Inflammatory macrophage (primary cell): ENCODE measurements at regions not wholly inside any gene's neighbourhood (a gene's known extent, or its start where the extent isn't known, plus 50 kb on each side); places are given as distances from the start of the nearest gene placed in this dataset.
"Not testable (repeated sequence)": the region's sequence is repeated elsewhere in the genome, so short reads cannot be mapped to it uniquely, and the experiment has no call there.

ENCODE experiments used
- DNase-seq, 2 donors: peaks; one replicate each; pipeline ENCODE4 v3.0.0-alpha.2; 2020 to 2022

DNA sequence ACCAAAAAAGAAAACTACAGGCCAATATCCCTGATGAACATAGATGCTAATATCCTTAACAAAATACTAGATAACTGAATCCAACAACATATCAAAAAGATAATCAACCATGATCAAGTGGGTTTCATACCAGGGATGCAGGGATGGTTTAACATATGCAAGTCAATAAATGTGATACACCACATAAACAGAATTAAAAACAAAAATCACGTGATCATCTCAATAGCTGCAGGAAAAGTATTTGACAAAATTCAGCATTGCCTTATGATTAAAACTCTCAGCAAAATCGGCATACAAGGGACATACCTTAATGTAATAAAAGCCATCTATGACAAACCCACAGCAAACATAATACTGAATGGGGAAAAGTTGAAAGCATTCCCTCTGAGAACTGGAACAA, 199.9 kb downstream of the TXNL1 start:
- not testable (repeated sequence) for DNase-seq

DNA sequence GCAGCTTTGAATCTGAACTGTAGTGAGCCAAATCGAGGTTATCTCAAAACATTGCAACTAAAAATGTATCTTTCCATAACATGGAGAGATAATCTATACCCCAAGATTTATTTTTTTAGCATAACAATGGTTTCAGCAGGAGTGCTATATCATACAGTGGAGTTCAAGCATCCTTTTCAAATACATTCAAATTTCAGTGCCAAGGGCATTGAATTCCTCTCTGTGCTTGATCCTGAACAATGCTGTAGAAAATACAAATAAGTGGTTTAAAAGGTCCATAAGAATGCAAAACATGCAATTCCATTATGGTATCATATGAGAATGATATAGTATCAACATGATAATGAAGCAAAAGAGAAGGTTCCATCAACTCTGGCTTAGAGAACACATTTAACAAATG, 201.7 kb downstream of the TXNL1 start:
- DNase-seq: no peak

DNA sequence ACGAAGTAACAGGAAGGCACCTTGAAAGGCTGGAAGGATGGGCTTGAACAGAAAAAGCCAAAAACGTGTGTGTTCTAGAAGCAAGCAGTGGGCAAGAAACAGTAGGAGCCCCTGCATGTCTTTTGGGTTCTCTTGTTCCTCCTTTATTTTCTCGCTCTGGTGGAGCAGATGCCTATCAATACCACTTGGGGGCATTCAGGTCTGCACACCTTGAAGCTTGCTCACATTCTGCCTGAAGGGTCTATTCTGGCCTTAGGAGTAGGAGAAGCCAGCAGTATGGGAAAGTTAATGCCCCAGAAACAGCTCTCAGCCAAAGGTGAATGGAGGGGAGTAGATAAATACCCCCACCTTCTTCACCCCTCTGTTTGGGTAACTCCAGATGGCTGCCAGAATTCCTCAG, 204.5 kb downstream of the TXNL1 start:
- DNase-seq: no peak

DNA sequence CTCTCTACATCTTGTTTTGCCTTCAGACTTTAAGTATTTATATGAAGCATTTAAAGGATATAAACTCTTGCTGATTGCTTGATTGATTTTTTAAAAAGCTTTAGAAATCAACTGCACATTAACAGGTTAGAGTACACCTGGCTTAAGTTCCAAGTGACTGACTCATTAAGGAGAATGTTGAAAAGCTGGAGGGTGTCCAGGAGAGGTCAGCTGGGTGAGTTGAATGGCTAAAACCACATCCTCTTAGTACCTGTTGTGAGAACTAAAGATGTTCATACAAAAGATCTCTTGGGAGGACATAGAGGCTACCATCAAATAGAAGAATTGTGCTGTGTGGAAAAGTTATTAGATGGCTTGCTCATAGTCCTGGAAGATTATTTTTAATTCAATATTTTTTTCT, 206.8 kb downstream of the TXNL1 start:
- no peak for DNase-seq

DNA sequence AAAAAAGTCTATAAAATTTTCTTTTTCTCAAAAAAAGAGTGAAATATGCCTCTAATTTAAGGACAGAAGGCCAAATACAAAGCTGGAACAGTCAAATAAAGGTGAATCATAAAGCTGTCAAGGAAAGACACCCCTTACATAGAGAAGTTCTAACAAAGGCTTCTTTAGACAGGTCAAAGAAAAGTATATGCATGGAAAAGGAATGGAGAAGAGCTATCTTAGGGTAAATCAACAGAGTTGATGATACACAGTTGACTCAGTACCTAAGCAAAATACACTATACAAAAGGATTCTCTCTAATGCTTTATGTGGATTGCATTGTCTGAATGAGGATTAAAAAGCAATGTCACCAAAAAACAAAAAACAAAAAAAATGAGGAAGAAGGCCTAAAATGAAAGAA, 214.8 kb downstream of the TXNL1 start:
- DNase-seq: no peak

DNA sequence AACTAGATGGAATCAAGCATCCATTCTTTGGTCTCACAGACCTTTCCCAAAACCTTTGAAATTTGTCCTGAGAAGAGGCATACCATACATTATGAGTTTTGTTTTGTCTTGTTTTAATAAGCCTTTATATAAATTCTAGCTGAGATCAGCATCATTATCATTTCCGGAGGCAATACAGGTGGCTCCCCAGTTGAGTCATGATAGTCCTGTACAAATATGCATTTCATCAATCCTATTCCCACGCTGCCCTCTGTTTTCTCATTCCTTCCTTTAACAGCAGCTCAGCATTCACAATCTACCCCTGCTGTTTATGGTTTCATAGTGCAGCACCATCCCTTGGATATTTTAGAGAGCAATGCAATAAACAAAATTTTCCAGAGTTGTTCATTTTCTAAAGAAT, 216.7 kb downstream of the TXNL1 start:
- DNase-seq: no peak

DNA sequence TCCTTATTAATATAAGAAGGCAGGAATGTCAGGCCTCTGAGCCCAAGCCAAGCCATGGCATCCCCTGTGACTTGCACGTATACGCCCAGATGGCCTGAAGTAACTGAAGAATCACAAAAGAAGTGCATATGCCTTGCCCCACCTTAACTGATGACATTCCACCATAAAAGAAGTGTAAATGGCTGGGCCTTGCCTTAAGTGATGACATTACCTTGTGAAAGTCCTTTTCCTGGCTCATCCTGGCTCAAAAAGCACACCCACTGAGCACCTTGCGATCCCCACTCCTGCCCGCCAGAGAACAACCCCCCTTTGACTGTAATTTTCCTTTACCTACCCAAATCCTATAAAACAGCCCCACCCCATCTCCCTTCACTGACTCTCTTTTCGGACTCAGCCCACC, 217.5 kb downstream of the TXNL1 start:
- not testable (repeated sequence) for DNase-seq

DNA sequence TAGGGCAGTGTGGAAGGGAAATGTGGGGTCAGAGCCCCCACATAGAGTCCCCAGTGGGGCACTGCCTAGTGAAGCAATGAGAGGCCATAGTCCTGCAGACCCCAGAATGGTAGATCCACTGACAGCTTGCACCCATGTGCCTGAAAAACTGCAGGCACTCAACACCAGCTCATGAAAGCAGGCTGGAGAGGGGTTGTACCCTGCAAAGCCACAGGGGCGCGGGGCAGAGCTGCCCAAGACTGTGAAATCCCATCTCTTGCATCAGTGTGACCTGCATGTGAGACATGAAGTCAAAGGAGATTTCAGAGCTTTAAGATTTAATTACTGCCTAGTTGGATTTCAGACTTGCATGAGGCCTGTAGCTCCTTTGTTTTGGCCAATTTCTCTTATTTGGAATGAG, 224.0 kb downstream of the TXNL1 start:
- DNase-seq: no peak

DNA sequence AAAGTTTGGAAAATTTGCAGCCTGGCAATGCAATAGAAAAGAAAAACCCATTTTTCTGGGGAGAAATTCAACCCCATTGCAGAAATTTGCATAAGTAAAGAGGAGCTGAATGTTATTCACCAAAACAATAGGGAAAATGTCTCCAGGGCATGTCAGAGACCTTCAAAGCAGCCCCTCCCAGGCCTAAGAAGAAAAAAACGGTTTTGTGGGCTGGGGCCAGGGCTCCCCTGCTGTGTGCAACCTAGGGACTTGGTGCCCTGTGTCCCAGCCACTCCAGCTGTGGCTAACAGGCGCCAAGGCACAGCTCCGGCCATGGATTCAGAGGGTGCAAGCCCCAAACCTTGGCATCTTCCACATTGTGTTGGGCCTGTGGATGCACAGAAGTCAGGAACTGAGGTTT, 224.5 kb downstream of the TXNL1 start:
- DNase-seq: no peak

DNA sequence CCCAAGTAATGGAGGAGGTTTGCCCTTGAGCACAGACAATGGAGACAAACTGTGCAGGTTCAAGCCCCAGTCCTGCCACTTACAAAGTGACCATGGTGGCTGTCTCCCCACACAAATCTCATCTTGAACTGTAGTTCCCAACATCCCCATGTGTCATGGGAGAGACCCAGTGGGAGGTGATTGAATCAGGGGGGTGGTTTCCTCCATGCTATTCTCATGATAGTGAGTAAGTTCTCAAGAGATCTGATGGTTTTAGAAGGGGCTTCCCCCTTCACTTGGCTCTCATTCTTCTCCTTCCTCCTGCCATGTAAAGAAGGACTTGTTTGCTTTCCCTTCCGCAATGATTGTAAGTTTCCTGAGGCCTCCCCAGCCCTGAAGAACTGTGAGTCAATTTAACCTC, 225.4 kb downstream of the TXNL1 start:
- peak in 1 of 2 donors; percentile 15 for DNase-seq

DNA sequence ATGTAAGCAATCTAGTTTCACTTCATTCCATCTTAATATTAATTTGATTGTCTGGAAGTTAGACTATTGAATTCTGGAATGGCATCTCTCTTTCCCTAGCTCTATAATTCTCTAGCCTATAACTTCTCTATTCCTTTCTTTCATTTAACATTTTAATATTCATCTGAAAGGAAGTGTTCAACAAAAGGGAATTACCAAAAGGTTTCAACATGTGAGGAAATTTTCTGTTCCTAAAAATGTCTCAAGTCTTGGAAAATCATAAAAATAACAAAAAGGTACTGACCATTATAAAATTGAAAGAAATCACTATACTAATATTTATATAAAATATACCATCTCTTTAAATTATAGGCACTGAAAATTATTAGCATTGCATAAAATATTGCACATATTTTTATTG, 228.7 kb downstream of the TXNL1 start:
- DNase-seq: no peak

DNA sequence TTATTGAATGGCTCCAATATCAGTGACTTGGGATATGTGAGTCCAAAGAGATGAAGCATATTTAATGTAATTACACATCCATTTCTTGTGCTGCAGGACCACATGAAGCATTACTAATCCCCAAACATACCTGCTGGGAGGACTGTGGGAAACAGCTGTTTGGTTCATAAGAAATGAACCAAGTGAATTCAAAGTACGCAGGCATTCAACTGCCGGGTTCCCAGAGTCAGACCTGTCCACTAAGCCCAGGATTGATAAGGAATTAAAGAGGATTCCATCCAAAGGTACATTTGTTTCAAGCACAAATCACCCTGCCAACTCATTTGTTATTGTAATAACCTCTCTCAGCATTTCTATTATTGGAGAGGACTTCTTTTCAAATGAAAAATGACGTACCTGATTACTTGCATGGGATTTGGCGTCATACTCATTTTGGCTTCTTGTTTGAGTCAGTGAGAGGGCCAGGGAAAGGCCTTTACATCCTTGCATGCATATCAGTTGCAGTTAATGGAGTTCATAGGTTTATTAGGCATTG, 230.7 kb downstream of the TXNL1 start:
- DNase-seq: no peak

DNA sequence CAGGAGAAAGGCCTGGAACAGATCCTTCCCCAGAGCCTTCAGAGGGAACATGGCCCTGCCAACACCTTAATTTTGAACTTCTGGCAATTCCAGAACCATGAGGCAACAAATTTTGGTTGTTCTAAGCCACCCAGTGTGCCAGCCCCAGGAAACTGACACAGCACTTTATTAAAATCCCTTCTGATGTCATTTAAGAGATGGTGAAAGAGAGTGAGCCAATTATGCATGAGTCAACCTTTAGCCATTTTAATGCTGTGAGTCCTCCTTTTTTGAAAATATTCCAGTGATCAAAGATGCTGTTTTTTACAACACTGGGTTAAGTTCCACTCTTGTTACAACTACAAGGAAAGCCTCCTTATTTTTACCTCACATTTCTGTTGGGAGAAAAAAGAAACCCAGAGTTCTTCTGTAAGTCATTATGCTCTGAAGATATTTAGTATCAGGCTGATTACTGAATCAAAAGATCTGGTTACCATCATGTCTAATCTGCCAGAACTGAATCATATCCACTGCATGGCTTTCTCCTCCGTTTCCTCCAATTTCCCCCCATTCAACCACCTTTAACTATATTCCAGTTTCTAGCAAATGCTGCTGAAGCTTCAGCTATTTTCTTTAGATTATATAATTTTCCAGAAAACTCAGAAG, 235.4 kb downstream of the TXNL1 start:
- DNase-seq: peak; percentile 29 to 43

DNA sequence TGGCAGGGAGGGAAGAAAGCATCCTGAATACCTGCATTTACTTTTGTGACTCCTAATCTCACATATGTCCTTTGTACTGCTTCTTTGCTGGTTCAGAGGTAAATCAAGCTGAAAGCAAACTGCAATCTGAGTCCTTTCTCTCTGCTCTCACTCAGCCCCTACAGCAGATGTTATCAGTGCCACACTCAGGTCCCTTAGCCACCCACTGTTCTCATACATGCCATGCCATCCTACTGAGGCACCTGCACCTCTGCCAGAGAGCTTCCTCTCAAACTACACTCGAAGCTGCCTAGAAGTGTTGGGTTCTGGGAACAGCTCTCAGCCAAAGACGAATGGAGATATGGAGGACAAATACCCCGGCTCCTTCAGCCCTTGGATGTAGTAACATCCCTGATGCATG, 244.5 kb downstream of the TXNL1 start:
- DNase-seq: no peak

DNA sequence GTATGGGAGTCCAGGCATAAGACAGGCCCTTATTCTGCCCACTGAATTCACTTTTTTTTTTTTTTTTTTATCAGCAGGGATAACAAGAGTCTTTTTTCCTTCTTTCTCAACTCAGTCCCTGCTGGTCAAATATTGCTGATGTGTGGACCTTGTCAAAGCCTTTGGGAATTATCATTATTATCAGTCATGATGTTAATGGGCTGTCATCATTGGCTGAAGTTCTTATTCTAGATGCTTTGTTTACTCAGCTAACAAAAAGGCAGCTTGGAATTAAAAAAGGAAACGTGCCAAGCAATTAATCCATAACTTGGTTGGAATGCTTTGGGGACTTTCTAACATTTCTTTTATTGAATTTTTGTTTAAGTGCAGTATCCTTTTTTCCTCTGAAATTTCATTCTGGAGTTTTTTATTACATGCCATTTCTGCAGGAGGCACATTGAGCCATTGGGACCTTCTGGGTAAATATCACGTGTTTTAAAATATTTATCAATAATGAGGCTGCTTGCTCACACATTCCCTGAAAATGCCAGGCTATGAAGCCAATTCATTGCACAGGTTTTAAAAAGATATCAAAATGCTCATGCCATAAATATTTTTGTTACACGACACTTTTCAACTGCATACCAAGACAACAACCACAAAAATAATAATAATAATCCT, 246.3 kb downstream of the TXNL1 start:
- DNase-seq: no peak

DNA sequence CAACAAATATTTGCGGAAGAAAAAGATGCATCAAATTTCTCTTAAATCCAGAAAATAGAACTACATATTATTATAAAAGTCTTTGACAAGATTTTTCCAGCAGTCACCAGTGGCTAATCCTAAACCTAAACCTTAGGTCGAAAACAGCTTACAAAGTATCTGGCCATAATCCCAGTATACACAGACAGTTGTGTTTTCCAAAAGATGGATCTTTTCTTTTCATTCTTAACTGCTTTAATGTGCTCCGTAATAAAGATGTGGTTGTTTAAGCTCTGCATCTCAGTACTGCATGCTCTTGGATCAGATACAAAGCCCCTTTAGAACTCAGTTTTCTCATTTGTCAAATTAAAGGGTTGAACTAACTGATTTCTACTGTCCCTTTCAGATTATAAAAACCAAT, 247.8 kb downstream of the TXNL1 start:
- DNase-seq: no peak

DNA sequence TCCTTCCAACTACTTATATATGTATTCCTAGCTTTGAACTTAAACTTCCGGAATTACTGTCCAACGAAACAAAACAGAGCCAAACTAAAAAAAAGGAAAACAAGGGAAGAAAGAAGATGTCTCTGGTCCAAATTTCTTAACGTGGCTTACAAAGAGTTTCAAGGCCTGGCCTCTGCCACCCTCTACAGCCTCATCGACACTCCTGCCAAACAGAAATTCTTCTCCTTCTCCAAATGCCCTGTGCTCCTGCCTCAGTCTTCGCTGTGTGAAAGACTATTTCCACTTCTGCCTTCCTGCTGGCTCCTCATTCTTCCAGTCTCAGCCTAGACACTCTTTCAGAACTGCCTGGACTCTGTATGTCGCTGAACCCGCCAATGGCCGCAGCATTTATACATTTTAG, 249.2 kb downstream of the TXNL1 start:
- DNase-seq: no peak

DNA sequence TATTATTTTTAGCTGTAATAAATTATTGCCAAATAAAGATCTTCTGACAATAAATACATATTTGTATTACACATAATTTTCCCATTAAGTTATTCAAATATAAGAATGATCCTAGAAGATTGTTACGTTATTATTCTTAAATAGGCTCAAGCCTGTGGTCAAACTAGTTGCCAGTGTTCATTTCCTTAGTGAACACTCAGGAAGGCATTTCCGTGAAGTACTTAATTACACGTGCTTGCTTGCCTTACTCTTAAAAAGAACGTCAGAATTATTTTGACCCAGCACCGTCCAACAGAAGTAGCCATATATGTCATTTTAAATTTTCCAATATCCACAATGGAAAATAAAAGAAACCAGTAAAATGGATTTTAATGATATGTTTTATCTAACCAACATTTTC, 249.8 kb downstream of the TXNL1 start:
- DNase-seq: no peak

DNA sequence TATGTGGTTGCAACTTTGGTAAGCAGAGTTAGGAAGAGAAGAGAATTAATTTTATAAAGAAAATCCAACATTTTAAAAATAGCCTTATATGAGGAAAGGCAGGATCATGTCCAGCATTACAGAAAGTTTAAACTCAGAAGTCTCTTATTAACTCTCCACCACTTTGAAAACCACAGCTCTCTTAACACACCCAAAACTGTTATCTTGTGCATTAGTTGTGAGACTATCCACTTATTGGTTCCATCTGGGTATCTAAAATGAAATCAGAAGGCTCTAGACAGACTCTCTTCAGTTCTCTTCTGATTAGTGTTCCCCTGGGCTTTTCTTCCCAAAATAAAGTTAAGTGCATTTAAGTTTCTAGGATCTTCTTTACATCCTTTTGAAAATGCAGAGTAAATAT, 251.5 kb downstream of the TXNL1 start:
- no peak for DNase-seq

DNA sequence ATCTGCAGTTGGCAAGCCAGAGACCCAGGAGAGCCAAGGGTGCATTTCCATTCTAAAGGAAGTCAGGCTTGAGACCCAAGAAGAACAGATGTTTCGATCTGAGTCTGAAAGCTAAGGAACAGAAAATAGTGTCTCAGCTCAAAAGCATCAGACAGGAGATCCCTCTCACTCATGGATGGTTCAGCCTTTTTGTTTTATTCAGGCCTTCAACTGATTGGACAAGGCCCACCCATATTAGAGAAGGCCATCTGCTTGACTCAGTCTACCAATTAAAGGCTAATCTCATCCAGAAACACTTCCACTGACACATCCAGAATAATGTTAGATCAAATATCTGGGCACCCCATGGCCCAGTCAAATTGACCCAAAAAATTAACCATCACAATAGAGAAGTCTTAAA, 255.0 kb downstream of the TXNL1 start:
- no peak for DNase-seq

DNA sequence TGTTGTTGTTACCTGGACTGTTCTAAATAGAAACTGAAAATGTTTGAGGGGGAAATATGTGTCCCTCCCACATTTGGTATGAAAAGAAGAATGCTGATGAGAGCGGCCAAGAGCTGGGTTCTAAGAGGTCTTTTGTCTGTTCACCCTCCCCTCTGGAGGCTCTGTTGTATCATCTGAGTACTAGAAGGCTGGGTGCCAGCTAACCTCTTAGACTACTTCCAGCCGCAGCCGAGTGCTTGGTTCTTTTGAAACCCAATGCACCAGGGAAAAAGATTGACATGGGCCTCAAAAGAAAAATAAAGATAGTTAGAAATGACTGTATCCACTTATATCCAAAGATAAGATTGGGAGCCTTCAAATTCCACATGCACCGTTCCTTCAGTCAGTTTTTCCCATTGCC, 255.9 kb downstream of the TXNL1 start:
- DNase-seq: no peak

DNA sequence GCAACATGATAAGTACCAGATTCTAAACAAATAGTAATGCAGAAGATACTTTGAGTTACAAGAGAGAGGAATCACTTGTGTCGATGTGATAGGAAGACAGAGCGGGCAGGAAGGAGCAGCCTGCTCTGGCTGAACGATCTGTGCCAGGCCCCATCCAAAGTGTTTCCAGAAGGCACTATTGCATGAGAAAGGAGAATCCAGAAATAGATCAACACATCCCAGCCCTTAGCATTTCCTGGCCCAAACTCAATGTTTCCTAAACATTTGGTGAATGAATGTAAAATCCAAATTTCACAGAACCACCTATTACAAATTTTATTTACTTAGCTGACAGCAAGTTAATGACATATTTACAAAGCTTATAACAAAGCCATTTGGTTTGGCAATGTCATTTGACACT, 257.2 kb downstream of the TXNL1 start:
- DNase-seq: no peak

DNA sequence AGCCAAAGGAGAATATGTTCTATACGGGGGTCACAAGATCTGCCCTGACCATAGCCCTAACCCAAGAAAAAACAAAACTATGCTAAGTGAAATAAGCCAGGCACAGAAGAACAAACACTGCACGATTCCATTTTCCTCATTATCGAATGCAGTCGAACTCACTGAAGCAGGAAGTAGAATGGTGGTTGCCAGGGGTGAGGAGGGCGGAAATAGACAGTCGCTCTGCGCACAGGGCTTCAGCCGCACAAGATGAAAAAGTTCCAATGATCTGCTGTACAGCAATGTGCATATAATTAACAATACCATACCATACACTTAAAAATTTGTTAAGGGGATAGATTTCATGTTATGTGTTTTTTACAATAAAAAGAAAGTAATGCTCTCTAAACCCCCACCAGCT, 257.7 kb downstream of the TXNL1 start:
- no peak for DNase-seq

DNA sequence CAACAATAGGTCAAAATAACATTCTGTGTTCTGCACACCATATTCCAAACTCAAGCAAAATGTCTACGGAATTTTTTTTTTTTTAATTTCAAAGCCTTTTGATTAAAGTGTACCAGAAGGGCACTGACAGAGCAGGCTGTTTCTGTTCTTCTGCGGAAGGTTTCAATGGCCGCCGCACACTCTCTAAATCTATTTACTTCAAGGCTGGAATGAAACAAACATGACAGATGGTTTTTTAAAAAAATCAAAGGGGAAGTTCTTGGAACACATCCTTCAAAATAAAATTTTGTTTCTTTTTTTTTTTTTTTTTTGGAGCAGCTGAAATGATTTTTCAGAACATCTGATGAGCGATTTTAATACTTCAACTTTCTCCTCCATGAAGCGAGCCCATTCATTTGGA, 259.1 kb downstream of the TXNL1 start:
- DNase-seq: no peak

DNA sequence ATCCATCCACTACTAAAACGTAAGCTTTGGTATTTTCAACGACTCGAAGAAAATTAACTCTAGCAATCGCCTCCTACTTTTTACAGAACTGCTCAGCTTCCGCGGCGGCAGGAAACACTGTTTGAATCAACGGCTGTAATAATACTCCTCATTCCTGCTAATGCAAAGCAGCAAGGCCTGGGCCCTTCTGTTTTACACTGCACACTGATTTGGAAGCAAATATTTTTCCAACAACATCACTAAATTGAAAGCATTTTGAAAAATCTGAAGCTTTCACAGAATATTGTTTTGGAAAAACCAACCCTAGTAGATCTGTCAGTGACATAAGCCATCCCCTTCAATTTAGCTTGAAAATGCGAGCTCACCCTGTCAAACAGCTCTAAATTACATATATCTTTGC, 261.2 kb downstream of the TXNL1 start:
- DNase-seq: no peak
